GM12878 (cell line): ENCODE measurements at regions not wholly inside any gene's neighbourhood (a gene's known extent, or its start where the extent isn't known, plus 50 kb on each side); places are given as distances from the start of the nearest gene placed in this dataset.

ENCODE experiments used
- ATAC-seq: fragments of 200-7000 bp; cut with Tn5 transposase; 3 replicates; pipeline ENCODE4 v1.9.1; 2020; ENCODE audit warnings: mild to moderate bottlenecking, moderate library complexity
- BruUV-seq: library from RNA; stranded (reverse); fragments of 400-500 nt; replicated peaks from 2 replicates; lab custom pipeline; 2021; lab: Mats Ljungman, UMichigan
- CTCF ChIA-PET: fragments of 300-600 bp; sonication (Branson Sonifier 250); formaldehyde crosslinking; extraction: SDS; loops from one replicate; lab custom pipeline; 2021; ENCODE audit warnings: inconsistent platforms; lab: Yijun Ruan, JAX
- POLR2A ChIA-PET: fragments of 350-600 bp; formaldehyde crosslinking; extraction: SDS; loops from one replicate; lab custom pipeline; 2021; ENCODE audit warnings: inconsistent platforms; lab: Charles Lee
- RAD21 ChIA-PET: fragments of 300-600 bp; sonication (Branson Sonifier 250); formaldehyde crosslinking; loops from one replicate; lab custom pipeline; 2023; ENCODE audit warnings: antibody characterized with exemption; ENCODE audit not compliant: unreplicated experiment; lab: Charles Lee
- SMC1A ChIA-PET: fragments of 300-600 bp; sonication (Branson Sonifier 250); formaldehyde crosslinking; loops from one replicate; lab custom pipeline; 2023; ENCODE audit not compliant: unreplicated experiment, uncharacterized antibody; lab: Charles Lee
- DNase-seq: peaks from one replicate; pipeline ENCODE4 v3.0.0-alpha.2; 2011; ENCODE audit warnings: low read depth, low spot score
- FAIRE-seq: peaks from 3 replicates; lab custom pipeline; 2011; peaks lifted over from hg19 to GRCh38; lab: Jason Lieb, UNC
- H2AFZ ChIP-seq: 2 replicates; pipeline ENCODE4 v1.6.0; 2011; ENCODE audit warnings: low read depth, low read length, control low read depth; ENCODE audit not compliant: control insufficient read depth
- H3K27ac ChIP-seq: 2 replicates; pipeline ENCODE4 v1.5.1; 2011; ENCODE audit warnings: control low read depth; ENCODE audit not compliant: control insufficient read depth, insufficient read depth
- H3K27me3 ChIP-seq, 2 experiments: replicated peaks in 1 of 2; 2 replicates each; pipeline versions ENCODE4 v1.6.0 to v1.6.1; 2011; ENCODE audit warnings: low read length in 1 of 2; ENCODE audit not compliant: control insufficient read depth in 2 of 2, insufficient read depth in 2 of 2
- H3K36me3 ChIP-seq, 2 experiments: 2 replicates each; pipeline ENCODE4 v1.5.1; 2011; ENCODE audit warnings: low read length in 1 of 2; ENCODE audit not compliant: control insufficient read depth in 2 of 2, insufficient read depth in 2 of 2
- H3K4me1 ChIP-seq: 2 replicates; pipeline ENCODE4 v1.6.1; 2011; ENCODE audit warnings: mild to moderate bottlenecking, low read length, moderate library complexity, mixed read lengths; ENCODE audit not compliant: control insufficient read depth, insufficient read depth
- H3K4me2 ChIP-seq: 2 replicates; pipeline ENCODE4 v1.6.0; 2011; ENCODE audit warnings: control low read depth; ENCODE audit not compliant: control insufficient read depth, insufficient read depth
- H3K4me3 ChIP-seq: fragments of 200-600 bp; sonication (generic); 2 replicates; pipeline ENCODE4 v1.5.1; 2016
- H3K79me2 ChIP-seq: 2 replicates; pipeline ENCODE4 v1.6.0; 2011; ENCODE audit warnings: low read length; ENCODE audit not compliant: control insufficient read depth, insufficient read depth
- H3K9ac ChIP-seq: 2 replicates; pipeline ENCODE4 v1.8.0; 2011; ENCODE audit warnings: low read length, control low read depth, mixed read lengths; ENCODE audit not compliant: control insufficient read depth, insufficient read depth
- H3K9me3 ChIP-seq: replicated peaks from 3 replicates; pipeline ENCODE4 v1.5.1; 2011; ENCODE audit warnings: mild to moderate bottlenecking, low read length; ENCODE audit not compliant: control insufficient read depth, insufficient read depth
- H4K20me1 ChIP-seq: 2 replicates; pipeline ENCODE4 v1.6.0; 2011; ENCODE audit not compliant: control insufficient read depth, insufficient read depth
- EED ChIP-seq: sonication (generic); IDR thresholded peaks from 2 replicates; pipeline ENCODE4 v1.6.1; 2016; ENCODE audit warnings: antibody characterized with exemption, low read depth
- EZH2 ChIP-seq: IDR thresholded peaks from 2 replicates; pipeline ENCODE4 v1.6.1; 2012; ENCODE audit warnings: low read depth, mild to moderate bottlenecking, control low read depth, inconsistent platforms, low read length, borderline replicate concordance; ENCODE audit not compliant: control insufficient read depth
- KLF5 ChIP-seq: fragments of 450-650 bp; IDR thresholded peaks from 2 replicates; pipeline ENCODE4 v1.6.1; 2014; ENCODE audit warnings: mild to moderate bottlenecking; ENCODE audit not compliant: partially characterized antibody
- MTA2 ChIP-seq: fragments of 450-650 bp; IDR thresholded peaks from 2 replicates; pipeline ENCODE4 v1.6.1; 2016; ENCODE audit warnings: low read depth, mild to moderate bottlenecking, moderate library complexity
- MYB ChIP-seq: fragments of 150-350 bp; IDR thresholded peaks from 2 replicates; pipeline ENCODE4 v1.6.1; 2014; ENCODE audit warnings: mild to moderate bottlenecking, low read depth, low read length, borderline replicate concordance
- MYC ChIP-seq: IDR thresholded peaks from 2 replicates; pipeline ENCODE4 v1.6.1; 2011; ENCODE audit warnings: mild to moderate bottlenecking, low read length, moderate library complexity, inconsistent platforms; ENCODE audit not compliant: insufficient read depth, insufficient replicate concordance, insufficient read length, severe bottlenecking
- NR2C1 ChIP-seq: fragments of 450-650 bp; IDR thresholded peaks from 2 replicates; pipeline ENCODE4 v1.6.1; 2017; ENCODE audit warnings: antibody characterized with exemption, mild to moderate bottlenecking, moderate library complexity
- PAX8 ChIP-seq: fragments of 450-650 bp; IDR thresholded peaks from 2 replicates; pipeline ENCODE4 v1.6.1; 2017; ENCODE audit warnings: mild to moderate bottlenecking, moderate library complexity
- RAD21 ChIP-seq: IDR thresholded peaks from 2 replicates; pipeline ENCODE4 v1.6.1; 2011; ENCODE audit warnings: mild to moderate bottlenecking, low read depth, low read length, moderate library complexity; ENCODE audit not compliant: insufficient read depth
- RBBP5 ChIP-seq: fragments of 200-600 bp; sonication (generic); conservative IDR thresholded peaks from 2 replicates; pipeline ENCODE4 v1.6.1; 2016
- SMAD1 ChIP-seq: fragments of 450-650 bp; IDR thresholded peaks from 2 replicates; pipeline ENCODE4 v1.6.1; 2018; ENCODE audit warnings: mild to moderate bottlenecking, low read depth; ENCODE audit not compliant: partially characterized antibody
- SMC3 ChIP-seq: IDR thresholded peaks from 2 replicates; pipeline ENCODE4 v1.6.1; 2011; ENCODE audit warnings: low read length, improper control_type of control experiment, borderline replicate concordance
- STAT1 ChIP-seq: fragments of 450-650 bp; conservative IDR thresholded peaks from 2 replicates; pipeline ENCODE4 v1.6.1; 2014; ENCODE audit warnings: antibody characterized with exemption, mild to moderate bottlenecking
- TCF12 ChIP-seq: IDR thresholded peaks from 2 replicates; pipeline ENCODE4 v1.6.1; 2011; ENCODE audit warnings: low read depth, mild to moderate bottlenecking, low read length
- ZNF217 ChIP-seq: fragments of 450-650 bp; IDR thresholded peaks from 2 replicates; pipeline ENCODE4 v1.6.1; 2017; ENCODE audit warnings: antibody characterized with exemption, mild to moderate bottlenecking
- ZNF622 ChIP-seq: fragments of 450-650 bp; IDR thresholded peaks from 2 replicates; pipeline ENCODE4 v1.6.1; 2017; ENCODE audit warnings: mild to moderate bottlenecking, inconsistent platforms
- ZZZ3 ChIP-seq: IDR thresholded peaks from 2 replicates; pipeline ENCODE4 v1.6.1; 2011; ENCODE audit warnings: low read depth; ENCODE audit not compliant: control insufficient read depth, insufficient read length
- WGBS: methylation state at CpG from one replicate; pipeline ENCODE4 v1.1.6; 2016; ENCODE audit warnings: low lambda C conversion rate; ENCODE audit not compliant: insufficient replicate concordance, insufficient coverage; ENCODE audit errors: missing lambda C conversion rate; 5-methylcytosine and 5-hydroxymethylcytosine counted together
- in situ Hi-C: fragments of 300-500 bp; cut with MboI; formaldehyde crosslinking; loops from 9 replicates; pipeline ENCODE4 v1.14.3; 2018; ENCODE audit warnings: mixed read lengths
- intact Hi-C: fragments of 100-400 bp; cut with micrococcal nuclease; formaldehyde crosslinking; loops from one replicate; pipeline ENCODE4 v1.14.2; 2022; ENCODE audit not compliant: unreplicated experiment
- TF ChIP-seq, protein P1 (sequence below): fragments of 450-650 bp; IDR thresholded peaks from 2 replicates; pipeline ENCODE4 v1.6.1; 2016; ENCODE audit warnings: mild to moderate bottlenecking
- TF ChIP-seq, protein P2 (sequence below): fragments of 450-650 bp; IDR thresholded peaks from 2 replicates; pipeline ENCODE4 v1.6.1; 2017; ENCODE audit warnings: antibody characterized with exemption, mild to moderate bottlenecking, moderate library complexity
- TF ChIP-seq, protein P3 (sequence below): fragments of 450-650 bp; IDR thresholded peaks from 2 replicates; pipeline ENCODE4 v1.6.1; 2017; ENCODE audit warnings: borderline replicate concordance

DNA sequence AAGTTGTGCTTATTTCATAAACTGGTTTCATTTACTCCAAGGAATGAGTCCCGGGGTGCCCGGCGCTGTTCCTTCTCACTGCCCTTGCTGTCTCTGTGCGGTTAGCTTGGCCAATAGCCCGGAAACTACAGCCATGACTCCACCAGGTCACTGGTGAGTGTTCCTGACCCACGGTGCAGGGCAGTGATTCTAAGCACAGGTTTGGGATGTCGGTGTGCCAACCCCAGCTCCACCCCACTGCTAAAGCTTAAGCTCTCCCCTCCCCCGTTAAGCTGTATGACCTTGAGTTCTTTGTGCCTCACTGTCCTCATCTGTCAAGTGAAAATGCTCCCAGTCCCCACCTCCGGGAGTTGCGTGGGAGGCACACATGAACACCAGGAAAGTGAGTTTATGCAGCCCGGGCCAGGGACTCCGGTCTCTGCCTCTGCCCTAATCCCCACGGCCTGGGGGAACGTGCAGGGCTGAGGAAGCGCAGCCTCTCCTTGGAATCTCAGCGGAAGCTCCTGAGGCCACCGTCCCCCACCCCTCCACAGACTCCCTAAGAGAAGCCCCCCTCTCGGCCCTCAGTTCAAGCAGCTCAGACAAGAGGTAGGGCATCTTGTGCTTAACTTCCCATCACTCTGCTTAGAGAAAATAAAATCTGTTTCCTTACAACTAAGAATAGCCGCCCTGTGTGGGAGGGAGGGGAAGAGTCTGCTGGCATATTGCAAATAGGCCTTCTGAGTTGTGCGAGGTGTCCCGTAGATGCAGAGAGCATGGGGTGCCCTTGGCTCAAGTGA lies 92.0 kb upstream of the RAI14 start:
- intact Hi-C loops: no loop called here
- 63% methylated on average over 20 of the region's 21 CpGs for WGBS
- ChIA-PET POLR2A (no interaction called here), SMC1A (no interaction called here), RAD21 (no interaction called here), CTCF (no interaction called here)
- no peaks in the 10 kb centered on the region for H3K27me3 ChIP-seq
- no peak overlapping the region for H3K9ac ChIP-seq
- DNase-seq (no peak), ATAC-seq (no peak)
- in situ Hi-C loops: no loop called here
- H4K20me1 ChIP-seq: no peaks in the 10 kb centered on the region
- H3K9me3 ChIP-seq: no peaks in the 10 kb centered on the region
- BruUV-seq: no TSS peak
- no peaks in the 10 kb centered on the region for H3K36me3 ChIP-seq
- H3K4me3 ChIP-seq: no peak overlapping the region
- no peaks in the 10 kb centered on the region for H3K79me2 ChIP-seq
- H3K4me1 ChIP-seq: no peaks in the 10 kb centered on the region
- TF ChIP-seq MYB: no peak
- TF ChIP-seq EED: no peak
- TF ChIP-seq ZZZ3: no peak
- no peak for TF ChIP-seq MYC
- TF ChIP-seq RAD21: no peak
- TF ChIP-seq, protein P1, sequence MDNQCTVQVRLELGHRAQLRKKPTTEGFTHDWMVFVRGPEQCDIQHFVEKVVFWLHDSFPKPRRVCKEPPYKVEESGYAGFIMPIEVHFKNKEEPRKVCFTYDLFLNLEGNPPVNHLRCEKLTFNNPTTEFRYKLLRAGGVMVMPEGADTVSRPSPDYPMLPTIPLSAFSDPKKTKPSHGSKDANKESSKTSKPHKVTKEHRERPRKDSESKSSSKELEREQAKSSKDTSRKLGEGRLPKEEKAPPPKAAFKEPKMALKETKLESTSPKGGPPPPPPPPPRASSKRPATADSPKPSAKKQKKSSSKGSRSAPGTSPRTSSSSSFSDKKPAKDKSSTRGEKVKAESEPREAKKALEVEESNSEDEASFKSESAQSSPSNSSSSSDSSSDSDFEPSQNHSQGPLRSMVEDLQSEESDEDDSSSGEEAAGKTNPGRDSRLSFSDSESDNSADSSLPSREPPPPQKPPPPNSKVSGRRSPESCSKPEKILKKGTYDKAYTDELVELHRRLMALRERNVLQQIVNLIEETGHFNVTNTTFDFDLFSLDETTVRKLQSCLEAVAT: no peak
- no peak for TF ChIP-seq SMAD1
- no peak for TF ChIP-seq RBBP5
- TF ChIP-seq SMC3: no peak
- TF ChIP-seq TCF12: no peak
- TF ChIP-seq PAX8: no peak
- no peak for TF ChIP-seq KLF5
- TF ChIP-seq NR2C1: no peak
- no peak for TF ChIP-seq EZH2
- no peak for TF ChIP-seq MTA2
- TF ChIP-seq, protein P2, sequence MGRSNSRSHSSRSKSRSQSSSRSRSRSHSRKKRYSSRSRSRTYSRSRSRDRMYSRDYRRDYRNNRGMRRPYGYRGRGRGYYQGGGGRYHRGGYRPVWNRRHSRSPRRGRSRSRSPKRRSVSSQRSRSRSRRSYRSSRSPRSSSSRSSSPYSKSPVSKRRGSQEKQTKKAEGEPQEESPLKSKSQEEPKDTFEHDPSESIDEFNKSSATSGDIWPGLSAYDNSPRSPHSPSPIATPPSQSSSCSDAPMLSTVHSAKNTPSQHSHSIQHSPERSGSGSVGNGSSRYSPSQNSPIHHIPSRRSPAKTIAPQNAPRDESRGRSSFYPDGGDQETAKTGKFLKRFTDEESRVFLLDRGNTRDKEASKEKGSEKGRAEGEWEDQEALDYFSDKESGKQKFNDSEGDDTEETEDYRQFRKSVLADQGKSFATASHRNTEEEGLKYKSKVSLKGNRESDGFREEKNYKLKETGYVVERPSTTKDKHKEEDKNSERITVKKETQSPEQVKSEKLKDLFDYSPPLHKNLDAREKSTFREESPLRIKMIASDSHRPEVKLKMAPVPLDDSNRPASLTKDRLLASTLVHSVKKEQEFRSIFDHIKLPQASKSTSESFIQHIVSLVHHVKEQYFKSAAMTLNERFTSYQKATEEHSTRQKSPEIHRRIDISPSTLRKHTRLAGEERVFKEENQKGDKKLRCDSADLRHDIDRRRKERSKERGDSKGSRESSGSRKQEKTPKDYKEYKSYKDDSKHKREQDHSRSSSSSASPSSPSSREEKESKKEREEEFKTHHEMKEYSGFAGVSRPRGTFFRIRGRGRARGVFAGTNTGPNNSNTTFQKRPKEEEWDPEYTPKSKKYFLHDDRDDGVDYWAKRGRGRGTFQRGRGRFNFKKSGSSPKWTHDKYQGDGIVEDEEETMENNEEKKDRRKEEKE: no peak
- TF ChIP-seq ZNF622: no peak
- TF ChIP-seq, protein P3, sequence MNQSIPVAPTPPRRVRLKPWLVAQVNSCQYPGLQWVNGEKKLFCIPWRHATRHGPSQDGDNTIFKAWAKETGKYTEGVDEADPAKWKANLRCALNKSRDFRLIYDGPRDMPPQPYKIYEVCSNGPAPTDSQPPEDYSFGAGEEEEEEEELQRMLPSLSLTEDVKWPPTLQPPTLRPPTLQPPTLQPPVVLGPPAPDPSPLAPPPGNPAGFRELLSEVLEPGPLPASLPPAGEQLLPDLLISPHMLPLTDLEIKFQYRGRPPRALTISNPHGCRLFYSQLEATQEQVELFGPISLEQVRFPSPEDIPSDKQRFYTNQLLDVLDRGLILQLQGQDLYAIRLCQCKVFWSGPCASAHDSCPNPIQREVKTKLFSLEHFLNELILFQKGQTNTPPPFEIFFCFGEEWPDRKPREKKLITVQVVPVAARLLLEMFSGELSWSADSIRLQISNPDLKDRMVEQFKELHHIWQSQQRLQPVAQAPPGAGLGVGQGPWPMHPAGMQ: no peak
- no peak for TF ChIP-seq STAT1
- TF ChIP-seq ZNF217: no peak
- TF ChIP-seq, all 136 proteins: peak for 0
- Histone ChIP-seq H2AFZ (no peak overlapping the region), H3K27ac (no peak overlapping the region), H3K4me2 (no peak overlapping the region)
- FAIRE-seq: no peak
